COLO668 (cell line): ENCODE measurements at regions not wholly inside any gene's neighbourhood (a gene's known extent, or its start where the extent isn't known, plus 50 kb on each side); places are given as distances from the start of the nearest gene placed in this dataset.
"Not testable (repeated sequence)": the region's sequence is repeated elsewhere in the genome, so short reads cannot be mapped to it uniquely, and the experiment has no call there.

Experiments used
- DNase-seq: peaks from one replicate; lab custom pipeline; 2025; ENCODE audit not compliant: unreplicated experiment; lab: John Stamatoyannopoulos, UW

- no peak for DNase-seq
Observed at GRCh38 chr2:204407204-204408014, 137.9 kb upstream of the PARD3B start.

- not testable (repeated sequence) for DNase-seq
Observed at GRCh38 chr2:204412782-204413181, 132.5 kb upstream of the PARD3B start.

- no peak for DNase-seq
Observed at GRCh38 chr2:204415406-204416181, 129.7 kb upstream of the PARD3B start.

- no peak for DNase-seq
Observed at GRCh38 chr2:204416236-204416635, 129.0 kb upstream of the PARD3B start.

GRCh38 chr2:204425821-204426220, 119.5 kb upstream of the PARD3B start:
- DNase-seq = no peak

- no peak for DNase-seq
Observed at GRCh38 chr2:204428675-204429074, 116.6 kb upstream of the PARD3B start.

GRCh38 chr2:204431529-204431928, 113.7 kb upstream of the PARD3B start:
- DNase-seq = no peak

GRCh38 chr2:204432196-204432595, 113.1 kb upstream of the PARD3B start:
- no peak for DNase-seq

GRCh38 chr2:204434660-204435462, 110.4 kb upstream of the PARD3B start:
- DNase-seq = no peak

- no peak for DNase-seq
Observed at GRCh38 chr2:204436230-204436629, 109.0 kb upstream of the PARD3B start.

- DNase-seq = no peak
Observed at GRCh38 chr2:204437408-204437807, 107.9 kb upstream of the PARD3B start.

- DNase-seq = no peak
Observed at GRCh38 chr2:204437815-204438756, 107.2 kb upstream of the PARD3B start.

GRCh38 chr2:204441316-204441715, 104.0 kb upstream of the PARD3B start:
- no peak for DNase-seq

GRCh38 chr2:204445149-204445548, 100.1 kb upstream of the PARD3B start:
- no peak for DNase-seq

- no peak for DNase-seq
Observed at GRCh38 chr2:204447722-204448121, 97.6 kb upstream of the PARD3B start.

- no peak for DNase-seq
Observed at GRCh38 chr2:204449977-204450376, 95.3 kb upstream of the PARD3B start.

- no peak for DNase-seq
Observed at GRCh38 chr2:204451766-204452165, 93.5 kb upstream of the PARD3B start.

GRCh38 chr2:204452464-204453023, 92.7 kb upstream of the PARD3B start:
- DNase-seq = peak; percentile 23

GRCh38 chr2:204453730-204454167, 91.5 kb upstream of the PARD3B start:
- DNase-seq = no peak
